Endothelial cell (in vitro differentiated cells): ENCODE measurements at regions not wholly inside any gene's neighbourhood (a gene's known extent, or its start where the extent isn't known, plus 50 kb on each side); places are given as distances from the start of the nearest gene placed in this dataset.

Source experiments
- DNase-seq: peaks from one replicate; pipeline ENCODE4 v3.0.0; 2021; ENCODE audit warnings: low spot score
- H3K27ac Mint-ChIP-seq: one replicate; pipeline ENCODE4 v1.8.0; 2021; ENCODE audit warnings: mixed read lengths, inconsistent platforms; ENCODE audit not compliant: unreplicated experiment
- H3K27me3 Mint-ChIP-seq: one replicate; pipeline ENCODE4 v1.8.0; 2021; ENCODE audit warnings: mild to moderate bottlenecking, moderate library complexity, mixed read lengths, inconsistent platforms; ENCODE audit not compliant: unreplicated experiment
- H3K36me3 Mint-ChIP-seq: one replicate; pipeline ENCODE4 v1.8.0; 2021; ENCODE audit warnings: mild to moderate bottlenecking, low read depth, mixed read lengths, inconsistent platforms; ENCODE audit not compliant: unreplicated experiment
- H3K4me1 Mint-ChIP-seq: one replicate; pipeline ENCODE4 v1.8.0; 2021; ENCODE audit warnings: mild to moderate bottlenecking, mixed read lengths, inconsistent platforms; ENCODE audit not compliant: unreplicated experiment
- H3K4me3 Mint-ChIP-seq: one replicate; pipeline ENCODE4 v1.8.0; 2021; ENCODE audit warnings: mild to moderate bottlenecking, mixed read lengths, inconsistent platforms; ENCODE audit not compliant: unreplicated experiment
- H3K9me3 Mint-ChIP-seq: one replicate; pipeline ENCODE4 v1.8.0; 2021; ENCODE audit warnings: mixed read lengths, inconsistent platforms; ENCODE audit not compliant: unreplicated experiment
- CTCF ChIP-seq: fragments of 200-600 bp; sonication (generic); IDR thresholded peaks from one replicate; pipeline ENCODE4 v1.5.0; 2021; ENCODE audit warnings: antibody characterized with exemption; ENCODE audit not compliant: unreplicated experiment

- Mint-ChIP-seq H3K4me1 (no peaks in the 10 kb centered on the region), H3K27ac (no peak overlapping the region), H3K4me3 (no peak overlapping the region), H3K36me3 (peaks cover 10% of the 10 kb centered on the region), H3K27me3 (peaks cover 13% of the 10 kb centered on the region), H3K9me3 (peaks cover 18% of the 10 kb centered on the region)
- TF ChIP-seq CTCF, result no peak
- no peak for DNase-seq
These were observed 549.7 kb downstream of the TCERG1L start for GRCh38 chr10:130761788-130762301.

DNA sequence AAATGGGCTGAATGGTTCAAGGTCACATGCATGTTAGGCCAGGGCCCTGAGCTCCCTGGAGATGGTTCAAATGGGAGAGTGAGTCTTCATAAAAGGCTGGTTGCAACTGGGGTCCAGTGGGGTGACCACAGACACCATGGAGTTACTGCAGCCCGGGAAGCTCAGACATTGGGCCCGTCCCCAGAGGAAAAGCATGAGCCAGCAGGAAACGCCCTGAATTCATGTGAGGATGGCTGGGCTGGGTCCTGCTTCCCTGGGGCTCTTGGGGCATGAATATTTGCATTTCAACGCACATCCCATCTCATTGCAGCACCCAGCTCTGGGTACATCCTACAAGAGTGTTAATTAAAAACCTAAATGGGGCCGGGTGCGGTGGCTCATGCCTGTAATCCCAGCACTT lies 549.0 kb downstream of the TCERG1L start:
- TF ChIP-seq CTCF, result no peak
- H3K4me3 Mint-ChIP-seq, result no peak overlapping the region
- peaks cover 13% of the 10 kb centered on the region for H3K27me3 Mint-ChIP-seq
- H3K27ac Mint-ChIP-seq, result no peak overlapping the region
- no peak for DNase-seq
- H3K9me3 Mint-ChIP-seq, result peaks cover 17% of the 10 kb centered on the region
- no peaks in the 10 kb centered on the region for H3K4me1 Mint-ChIP-seq
- H3K36me3 Mint-ChIP-seq, result peaks cover 10% of the 10 kb centered on the region

- peaks cover 9% of the 10 kb centered on the region for H3K27me3 Mint-ChIP-seq
- DNase-seq, result no peak
- H3K36me3 Mint-ChIP-seq, result peaks cover 11% of the 10 kb centered on the region
- no peak overlapping the region for H3K27ac Mint-ChIP-seq
- H3K9me3 Mint-ChIP-seq, result peaks cover 14% of the 10 kb centered on the region
- H3K4me1 Mint-ChIP-seq, result no peaks in the 10 kb centered on the region
- H3K4me3 Mint-ChIP-seq, result no peak overlapping the region
- TF ChIP-seq CTCF, result no peak
These were observed 548.5 kb downstream of the TCERG1L start for GRCh38 chr10:130763071-130763470.

GRCh38 chr10:130763491-130763890 lies 548.0 kb downstream of the TCERG1L start:
- H3K36me3 Mint-ChIP-seq, result peaks cover 14% of the 10 kb centered on the region
- no peak overlapping the region for H3K27ac Mint-ChIP-seq

DNA sequence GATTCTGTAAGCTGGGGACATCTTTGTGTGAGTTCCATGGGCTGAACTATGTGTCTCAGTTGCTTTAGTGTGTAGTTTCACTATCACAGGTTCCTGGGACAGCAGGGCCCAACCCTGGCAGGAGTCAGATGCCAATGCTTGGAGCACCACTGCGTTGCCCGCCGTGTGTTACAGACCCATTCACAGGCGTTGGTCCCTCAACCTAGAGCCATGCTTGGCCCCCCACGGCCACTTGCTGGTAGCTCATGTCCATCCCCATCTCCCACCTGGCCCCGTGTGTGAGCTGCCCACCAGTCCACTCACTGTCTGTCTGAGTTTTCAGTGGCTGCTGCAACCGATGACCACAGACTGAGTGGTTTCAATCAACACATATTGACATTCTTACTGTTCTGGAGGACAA lies 546.9 kb downstream of the TCERG1L start:
- Mint-ChIP-seq H3K27ac (no peak overlapping the region), H3K4me3 (no peak overlapping the region), H3K27me3 (peaks cover 9% of the 10 kb centered on the region), H3K9me3 (peaks cover 17% of the 10 kb centered on the region), H3K4me1 (no peaks in the 10 kb centered on the region), H3K36me3 (peaks cover 14% of the 10 kb centered on the region)
- no peak for TF ChIP-seq CTCF
- DNase-seq, result no peak

More at GRCh38 chr10:130763491-130763890, 548.0 kb downstream of the TCERG1L start:
- no peak for DNase-seq
- H3K9me3 Mint-ChIP-seq, result peaks cover 17% of the 10 kb centered on the region
- no peaks in the 10 kb centered on the region for H3K4me1 Mint-ChIP-seq
- no peak overlapping the region for H3K4me3 Mint-ChIP-seq
- H3K27me3 Mint-ChIP-seq, result peaks cover 9% of the 10 kb centered on the region
- no peak for TF ChIP-seq CTCF
